Vagina (tissue), 2 donors: ENCODE measurements at regions not wholly inside any gene's neighbourhood (a gene's known extent, or its start where the extent isn't known, plus 50 kb on each side); places are given as distances from the start of the nearest gene placed in this dataset.

Experiments
- DNase-seq, 2 donors: peaks; one replicate each; pipeline ENCODE4 v3.0.0-alpha.2; 2017; ENCODE audit errors: extremely low spot score in 2 of 2
- H3K27ac ChIP-seq: fragments of 200-600 bp; sonication (generic); one replicate; pipeline ENCODE4 v1.5.1; 2019
- H3K27me3 ChIP-seq: fragments of 200-600 bp; sonication (generic); one replicate; pipeline ENCODE4 v1.5.1; 2019
- H3K36me3 ChIP-seq, 2 donors: fragments of 200-600 bp; sonication (generic); one replicate each; pipeline ENCODE4 v1.5.1; 2017 to 2019
- H3K4me1 ChIP-seq: fragments of 200-600 bp; sonication (generic); one replicate; pipeline ENCODE4 v1.5.1; 2019
- H3K4me3 ChIP-seq, 2 donors: fragments of 200-600 bp; sonication (generic); 1 replicate in 1 of 2; 2 replicates in 1 of 2; pipeline ENCODE4 v1.5.1; 2016 to 2019
- H3K9me3 ChIP-seq: fragments of 200-600 bp; sonication (generic); one replicate; pipeline ENCODE4 v1.5.1; 2019
- POLR2A ChIP-seq, 2 donors: fragments of 450-650 bp; IDR thresholded peaks; one replicate each; pipeline ENCODE4 v1.6.1; 2017; ENCODE audit warnings: antibody characterized with exemption in 2 of 2, mild to moderate bottlenecking in 2 of 2, moderate library complexity in 2 of 2
- POLR2AphosphoS5 ChIP-seq, 2 donors: sonication (generic); formaldehyde crosslinking; IDR thresholded peaks; one replicate each; pipeline ENCODE4 v1.9.0; 2017; ENCODE audit warnings: antibody characterized with exemption in 2 of 2, mild to moderate bottlenecking in 2 of 2, low read depth in 1 of 2; ENCODE audit not compliant: insufficient read depth in 1 of 2
- intact Hi-C: fragments of 100-400 bp; cut with DNase I; formaldehyde crosslinking; loops from one replicate; pipeline ENCODE4 v1.15.1; 2023
- TF ChIP-seq, protein P1 (sequence below), 3 experiments: fragments of 450-650 bp in 2 of 3; fragments of 200-600 bp in 1 of 3; sonication (generic) in 1 of 3; IDR thresholded peaks; one replicate each; pipeline ENCODE4 v1.5.1; 2017 to 2019; ENCODE audit warnings: antibody characterized with exemption in 3 of 3, mild to moderate bottlenecking in 2 of 3, moderate library complexity in 2 of 3

DNA sequence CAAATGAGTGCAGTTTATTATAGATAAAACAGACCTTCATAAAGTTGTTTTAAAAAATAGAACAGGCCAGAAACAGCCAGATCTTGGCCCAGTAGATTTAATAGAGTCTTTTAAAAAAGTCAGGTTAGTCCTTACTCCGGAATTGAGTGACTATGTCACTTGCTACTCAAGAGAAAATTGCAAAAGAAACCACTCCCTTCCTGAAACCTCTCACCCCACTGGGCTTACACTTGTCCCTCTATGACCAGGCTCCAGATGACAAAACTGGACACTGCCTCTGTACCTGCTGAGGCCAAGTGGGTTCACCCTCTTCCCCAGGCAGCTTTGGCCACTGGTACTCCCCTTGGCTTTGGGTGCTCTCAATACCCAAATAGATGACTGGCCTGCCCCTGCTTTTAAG lies 357.2 kb upstream of the TRPC7 start:
- TF ChIP-seq POLR2AphosphoS5 (IDR thresholded peaks at IDR 0.05; ENCODE audit: insufficient read depth in 1 of 2, low read depth in 1 of 2), result no peak
- no peaks in the 10 kb centered on the region for H3K36me3 ChIP-seq
- no peak overlapping the region for H3K27ac ChIP-seq
- intact Hi-C loops, result no loop called here
- no peaks in the 10 kb centered on the region for H3K27me3 ChIP-seq
- H3K4me3 ChIP-seq, result no peak overlapping the region
- H3K9me3 ChIP-seq, result no peaks in the 10 kb centered on the region
- H3K4me1 ChIP-seq, result no peaks in the 10 kb centered on the region
- DNase-seq, result no peak

DNA sequence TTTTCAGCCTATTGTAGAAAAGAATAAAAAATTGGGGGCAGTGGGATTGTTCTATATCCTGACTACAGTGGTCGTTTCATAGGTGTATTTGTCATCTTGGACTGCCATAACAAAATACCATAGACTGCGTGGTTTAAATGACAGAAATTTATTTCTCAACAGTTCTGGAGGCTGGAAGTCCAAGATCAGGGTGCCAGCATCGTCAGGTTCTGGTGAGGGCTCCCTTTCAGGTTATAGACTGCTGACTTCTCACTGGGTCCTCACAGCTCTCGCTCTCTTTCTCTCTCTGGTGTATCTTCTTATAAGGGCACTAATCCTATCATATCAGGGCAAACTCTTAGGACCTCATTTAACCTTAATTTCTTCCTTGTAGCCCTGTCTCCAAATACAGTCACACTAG lies 356.7 kb upstream of the TRPC7 start:
- Histone ChIP-seq H3K4me1 (no peaks in the 10 kb centered on the region), H3K4me3 (no peak overlapping the region), H3K27me3 (no peaks in the 10 kb centered on the region), H3K9me3 (no peaks in the 10 kb centered on the region), H3K36me3 (no peaks in the 10 kb centered on the region), H3K27ac (no peak overlapping the region)
- TF ChIP-seq, protein P1, sequence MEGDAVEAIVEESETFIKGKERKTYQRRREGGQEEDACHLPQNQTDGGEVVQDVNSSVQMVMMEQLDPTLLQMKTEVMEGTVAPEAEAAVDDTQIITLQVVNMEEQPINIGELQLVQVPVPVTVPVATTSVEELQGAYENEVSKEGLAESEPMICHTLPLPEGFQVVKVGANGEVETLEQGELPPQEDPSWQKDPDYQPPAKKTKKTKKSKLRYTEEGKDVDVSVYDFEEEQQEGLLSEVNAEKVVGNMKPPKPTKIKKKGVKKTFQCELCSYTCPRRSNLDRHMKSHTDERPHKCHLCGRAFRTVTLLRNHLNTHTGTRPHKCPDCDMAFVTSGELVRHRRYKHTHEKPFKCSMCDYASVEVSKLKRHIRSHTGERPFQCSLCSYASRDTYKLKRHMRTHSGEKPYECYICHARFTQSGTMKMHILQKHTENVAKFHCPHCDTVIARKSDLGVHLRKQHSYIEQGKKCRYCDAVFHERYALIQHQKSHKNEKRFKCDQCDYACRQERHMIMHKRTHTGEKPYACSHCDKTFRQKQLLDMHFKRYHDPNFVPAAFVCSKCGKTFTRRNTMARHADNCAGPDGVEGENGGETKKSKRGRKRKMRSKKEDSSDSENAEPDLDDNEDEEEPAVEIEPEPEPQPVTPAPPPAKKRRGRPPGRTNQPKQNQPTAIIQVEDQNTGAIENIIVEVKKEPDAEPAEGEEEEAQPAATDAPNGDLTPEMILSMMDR (IDR thresholded peaks at IDR 0.05), result no peak
- TF ChIP-seq POLR2A (IDR thresholded peaks at IDR 0.05) (no peak), POLR2AphosphoS5 (IDR thresholded peaks at IDR 0.05; ENCODE audit: insufficient read depth in 1 of 2, low read depth in 1 of 2) (no peak)
- DNase-seq, result no peak
- intact Hi-C loops, result no loop called here

DNA sequence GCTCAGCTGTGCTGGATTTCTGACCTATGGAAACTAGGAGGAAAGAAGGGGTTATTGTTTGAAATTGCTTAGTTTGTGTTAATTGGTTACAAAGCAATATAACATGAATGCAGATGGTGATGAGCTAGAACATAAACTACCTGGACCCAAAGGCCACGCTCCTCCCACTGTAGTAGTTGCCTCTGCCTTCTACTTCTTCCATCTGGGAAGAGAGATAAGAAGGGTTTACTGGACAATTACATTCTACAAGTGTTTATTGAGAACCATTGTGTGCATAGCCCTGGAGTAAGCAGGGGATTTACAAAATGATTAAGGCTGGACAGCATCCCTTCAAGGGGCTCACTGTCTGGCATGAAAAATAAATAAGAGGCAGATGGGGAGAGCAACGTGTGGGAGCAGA lies 355.3 kb upstream of the TRPC7 start:
- no peaks in the 10 kb centered on the region for H3K9me3 ChIP-seq
- no peak for TF ChIP-seq POLR2AphosphoS5 (IDR thresholded peaks at IDR 0.05; ENCODE audit: insufficient read depth in 1 of 2, low read depth in 1 of 2)
- no peak overlapping the region for H3K27ac ChIP-seq
- H3K4me1 ChIP-seq, result no peaks in the 10 kb centered on the region
- no peaks in the 10 kb centered on the region for H3K27me3 ChIP-seq
- no peak for DNase-seq
- no peaks in the 10 kb centered on the region for H3K36me3 ChIP-seq
- H3K4me3 ChIP-seq, result no peak overlapping the region
- intact Hi-C loops, result no loop called here

DNA sequence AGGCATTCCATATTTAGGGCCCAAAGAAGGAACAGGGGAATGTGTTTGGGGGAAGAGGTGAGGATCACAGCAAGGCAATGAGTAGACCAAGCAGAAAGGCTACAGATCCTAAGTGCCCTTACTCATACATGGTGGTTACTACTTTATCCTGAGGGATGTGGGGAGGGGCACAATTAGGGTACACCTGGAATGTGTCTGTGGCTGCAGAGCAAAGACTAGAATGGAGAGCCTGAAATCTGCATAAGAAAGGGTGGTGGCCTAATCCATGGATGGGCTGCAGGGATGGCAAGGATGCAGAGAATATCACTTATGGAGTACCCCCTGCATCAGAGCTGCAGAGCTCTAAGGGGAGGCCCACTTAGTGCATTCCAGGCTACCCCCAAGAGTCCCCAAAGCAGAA lies 352.6 kb upstream of the TRPC7 start:
- DNase-seq, result no peak
- no peaks in the 10 kb centered on the region for H3K27me3 ChIP-seq

DNA sequence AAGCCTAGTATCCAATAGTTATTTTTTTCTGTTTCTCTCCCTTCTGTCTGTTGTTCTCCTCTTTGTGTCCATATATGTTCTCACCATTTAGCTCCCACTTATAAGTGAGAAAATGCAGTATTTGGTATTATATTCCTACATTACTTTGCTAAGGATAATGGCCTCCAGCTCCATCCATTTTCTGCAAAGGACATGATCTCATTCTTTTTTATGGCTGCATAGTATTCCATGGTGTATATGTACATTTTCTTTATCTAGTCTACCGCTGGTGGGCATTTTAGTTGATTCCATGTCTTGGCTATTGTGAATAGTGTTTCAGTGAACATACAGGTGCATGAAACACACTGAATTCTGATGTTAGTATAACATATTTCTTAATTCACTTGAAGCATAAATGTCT lies 348.9 kb upstream of the TRPC7 start:
- no peaks in the 10 kb centered on the region for H3K27me3 ChIP-seq
- intact Hi-C loops, result no loop called here

More for the DNA sequence above, 352.6 kb upstream of the TRPC7 start:
- H3K27ac ChIP-seq, result no peak overlapping the region
- H3K9me3 ChIP-seq, result no peaks in the 10 kb centered on the region
- no peaks in the 10 kb centered on the region for H3K36me3 ChIP-seq
- no peak overlapping the region for H3K4me3 ChIP-seq
- no peak for TF ChIP-seq POLR2AphosphoS5 (IDR thresholded peaks at IDR 0.05; ENCODE audit: insufficient read depth in 1 of 2, low read depth in 1 of 2)
- TF ChIP-seq, protein P1 (IDR thresholded peaks at IDR 0.05), result no peak
- TF ChIP-seq POLR2A (IDR thresholded peaks at IDR 0.05), result no peak
- H3K4me1 ChIP-seq, result no peaks in the 10 kb centered on the region
- intact Hi-C loops, result no loop called here

DNA sequence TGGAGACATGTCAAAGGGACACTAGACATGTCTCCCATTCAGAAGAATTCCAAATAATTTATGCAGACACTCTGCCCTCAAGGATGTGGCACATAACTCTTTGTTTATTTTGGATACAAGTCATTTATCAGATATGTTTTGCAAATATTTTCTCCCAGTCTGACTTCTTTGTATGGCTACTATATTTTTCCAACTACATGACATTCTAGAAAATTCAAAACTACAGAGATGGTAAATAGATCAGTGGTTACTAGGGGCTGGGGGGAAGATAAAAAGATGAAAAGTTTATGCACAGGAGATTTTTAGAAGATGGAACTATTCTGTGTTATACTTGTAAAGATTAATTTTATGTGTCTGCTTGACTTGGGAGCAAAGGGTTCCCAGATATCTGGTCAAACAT lies 347.3 kb upstream of the TRPC7 start:
- Histone ChIP-seq H3K27ac (no peak overlapping the region), H3K9me3 (no peaks in the 10 kb centered on the region), H3K4me3 (no peak overlapping the region), H3K27me3 (no peaks in the 10 kb centered on the region), H3K36me3 (no peaks in the 10 kb centered on the region), H3K4me1 (no peaks in the 10 kb centered on the region)
- intact Hi-C loops, result no loop called here
- no peak for DNase-seq
- no peak for TF ChIP-seq POLR2A (IDR thresholded peaks at IDR 0.05)
- TF ChIP-seq, protein P1 (IDR thresholded peaks at IDR 0.05), result no peak
- no peak for TF ChIP-seq POLR2AphosphoS5 (IDR thresholded peaks at IDR 0.05; ENCODE audit: insufficient read depth in 1 of 2, low read depth in 1 of 2)

More for the DNA sequence above, 348.9 kb upstream of the TRPC7 start:
- no peaks in the 10 kb centered on the region for H3K4me1 ChIP-seq
- no peak for DNase-seq
- H3K9me3 ChIP-seq, result no peaks in the 10 kb centered on the region
- no peak for TF ChIP-seq POLR2A (IDR thresholded peaks at IDR 0.05)
- no peak for TF ChIP-seq POLR2AphosphoS5 (IDR thresholded peaks at IDR 0.05; ENCODE audit: insufficient read depth in 1 of 2, low read depth in 1 of 2)
- TF ChIP-seq, protein P1 (IDR thresholded peaks at IDR 0.05), result no peak
- H3K36me3 ChIP-seq, result no peaks in the 10 kb centered on the region
- no peak overlapping the region for H3K27ac ChIP-seq
- H3K4me3 ChIP-seq, result no peak overlapping the region
